HG02610 (cell line): ENCODE measurements at regions not wholly inside any gene's neighbourhood (a gene's known extent, or its start where the extent isn't known, plus 50 kb on each side); places are given as distances from the start of the nearest gene placed in this dataset.

Experiments used
- ATAC-seq: cut with Tn5 transposase; IDR thresholded peaks from one replicate; pipeline ENCODE4 v1.9.1; 2021; ENCODE audit warnings: mild to moderate bottlenecking, moderate library complexity; ENCODE audit not compliant: unreplicated experiment

GRCh38 chr3:70120357-70120966, 120.9 kb downstream of the SAMMSON start:
- peak; percentile 98 for ATAC-seq

GRCh38 chr3:70127192-70127591, 127.7 kb downstream of the SAMMSON start:
- ATAC-seq, result no peak

GRCh38 chr3:70137366-70137765, 137.8 kb downstream of the SAMMSON start:
- ATAC-seq, result no peak

- no peak for ATAC-seq
Measured at GRCh38 chr3:70138606-70139005, 139.1 kb downstream of the SAMMSON start.
